ENCODE measurements at regions not wholly inside any gene's neighbourhood (a gene's known extent, or its start where the extent isn't known, plus 50 kb on each side); places are given as distances from the start of the nearest gene placed in this dataset.

DNA sequence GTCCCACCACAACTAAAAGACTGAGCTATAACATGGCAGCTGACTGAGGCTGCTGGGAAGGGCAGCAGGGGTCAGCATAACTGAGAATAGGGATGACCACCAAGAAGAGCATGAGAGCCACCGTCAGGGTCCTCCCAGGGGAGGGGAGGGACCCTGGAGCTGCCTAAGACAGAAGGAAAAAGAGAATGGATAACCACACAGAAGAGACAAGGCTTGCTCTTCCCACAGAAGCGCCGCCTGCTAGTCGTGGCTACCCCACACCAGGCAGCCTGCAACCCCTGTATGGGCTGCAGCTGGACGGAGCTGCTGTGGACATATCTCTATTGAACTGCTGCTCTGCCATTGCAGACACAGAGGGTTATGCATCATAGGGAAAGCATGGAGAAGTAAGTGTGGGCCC, 132.0 kb upstream of the CHD6 start:
- TF ChIP-seq CTCF (IDR thresholded peaks at IDR 0.05) (no peak), ZFX (IDR thresholded peaks at IDR 0.05; ENCODE audit: borderline replicate concordance) (no peak)
- no peak overlapping the region for H3K27ac ChIP-seq

DNA sequence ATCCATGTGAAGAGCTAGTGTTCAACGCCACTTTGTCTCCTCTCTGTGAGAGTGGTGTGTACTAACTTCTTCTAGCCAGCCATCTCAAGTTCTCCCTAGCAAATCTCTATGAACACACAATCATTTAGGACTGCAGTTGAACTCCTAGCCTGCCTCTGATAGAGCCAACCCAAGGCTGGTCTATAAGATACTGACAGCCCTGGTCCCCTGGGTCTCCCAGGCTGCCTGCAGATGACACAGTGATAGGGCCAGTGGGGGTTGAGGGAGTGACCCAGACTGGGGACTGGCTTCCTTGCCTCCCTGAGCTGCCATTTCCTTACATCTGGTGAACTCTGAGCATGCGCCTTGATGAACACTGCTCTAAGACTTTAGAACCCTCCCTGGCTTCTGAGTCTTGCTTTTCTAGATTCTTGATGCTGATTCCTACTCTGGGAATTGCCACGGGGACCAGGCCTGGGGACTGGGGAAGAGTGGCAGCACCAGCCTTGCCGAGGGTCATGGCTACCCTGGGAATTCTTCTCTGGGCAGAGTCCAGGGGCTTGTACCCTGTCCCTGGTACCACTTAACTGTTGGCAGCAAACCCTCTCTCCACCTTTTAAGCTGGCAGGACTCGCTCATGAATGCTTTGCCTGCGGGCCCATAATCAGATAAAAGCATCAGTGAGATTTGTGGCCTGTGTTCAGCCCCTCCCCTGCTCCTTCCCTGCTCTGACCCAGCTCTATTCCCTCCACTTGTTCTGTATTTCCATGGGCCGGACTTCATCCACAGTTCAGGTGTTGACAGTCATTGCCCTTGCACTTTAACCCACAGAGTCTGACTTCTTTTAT, 130.8 kb upstream of the CHD6 start:
- TF ChIP-seq ZFX (IDR thresholded peaks at IDR 0.05; ENCODE audit: borderline replicate concordance) (no peak), CTCF (IDR thresholded peaks at IDR 0.05) (no peak)
- no peak overlapping the region for H3K27ac ChIP-seq

GRCh38 chr20:41748051-41748450, 129.9 kb upstream of the CHD6 start:
- no peak for TF ChIP-seq CTCF (IDR thresholded peaks at IDR 0.05)
- TF ChIP-seq ZFX (IDR thresholded peaks at IDR 0.05; ENCODE audit: borderline replicate concordance), result no peak

GRCh38 chr20:41747226-41747625, 129.0 kb upstream of the CHD6 start:
- H3K27ac ChIP-seq, result no peak overlapping the region
- TF ChIP-seq CTCF (IDR thresholded peaks at IDR 0.05) (no peak), ZFX (IDR thresholded peaks at IDR 0.05; ENCODE audit: borderline replicate concordance) (no peak)

More at GRCh38 chr20:41748051-41748450, 129.9 kb upstream of the CHD6 start:
- no peak overlapping the region for H3K27ac ChIP-seq

DNA sequence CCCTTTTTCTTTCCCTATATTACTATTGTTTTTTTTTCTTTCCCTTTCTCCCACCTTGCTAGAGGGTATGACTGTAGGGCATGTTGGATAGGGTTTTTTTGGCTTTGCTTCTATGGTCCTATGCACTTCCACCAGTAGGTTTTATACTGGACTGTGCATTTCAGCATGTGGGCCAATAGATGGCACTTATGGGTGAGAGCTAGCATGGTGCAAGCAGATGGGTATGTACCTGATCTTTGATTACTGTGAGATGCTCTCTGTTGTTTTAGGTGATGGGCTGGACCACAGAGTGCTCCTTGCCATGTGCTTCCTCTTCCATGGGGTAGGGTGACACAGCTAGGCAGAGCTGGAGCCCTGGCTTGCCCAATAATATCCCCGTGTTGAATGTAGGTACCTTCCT, 128.5 kb upstream of the CHD6 start:
- no peak overlapping the region for H3K27ac ChIP-seq

GRCh38 chr20:41738604-41739206, 120.5 kb upstream of the CHD6 start:
- no peak overlapping the region for H3K27ac ChIP-seq
- TF ChIP-seq ZFX (IDR thresholded peaks at IDR 0.05; ENCODE audit: borderline replicate concordance) (no peak), CTCF (IDR thresholded peaks at IDR 0.05) (peak; percentile 95)

More for the DNA sequence above, 128.5 kb upstream of the CHD6 start:
- TF ChIP-seq ZFX (IDR thresholded peaks at IDR 0.05; ENCODE audit: borderline replicate concordance), result no peak
- TF ChIP-seq CTCF (IDR thresholded peaks at IDR 0.05), result peak; percentile 25

- no peak for TF ChIP-seq ZFX (IDR thresholded peaks at IDR 0.05; ENCODE audit: borderline replicate concordance)
- no peak for TF ChIP-seq CTCF (IDR thresholded peaks at IDR 0.05)
- no peak overlapping the region for H3K27ac ChIP-seq
Measured at GRCh38 chr20:41735949-41736348, 117.8 kb upstream of the CHD6 start.

All from 22Rv1 (cell line).